ENCODE measurements at regions not wholly inside any gene's neighbourhood (a gene's known extent, or its start where the extent isn't known, plus 50 kb on each side); places are given as distances from the start of the nearest gene placed in this dataset.

DNA sequence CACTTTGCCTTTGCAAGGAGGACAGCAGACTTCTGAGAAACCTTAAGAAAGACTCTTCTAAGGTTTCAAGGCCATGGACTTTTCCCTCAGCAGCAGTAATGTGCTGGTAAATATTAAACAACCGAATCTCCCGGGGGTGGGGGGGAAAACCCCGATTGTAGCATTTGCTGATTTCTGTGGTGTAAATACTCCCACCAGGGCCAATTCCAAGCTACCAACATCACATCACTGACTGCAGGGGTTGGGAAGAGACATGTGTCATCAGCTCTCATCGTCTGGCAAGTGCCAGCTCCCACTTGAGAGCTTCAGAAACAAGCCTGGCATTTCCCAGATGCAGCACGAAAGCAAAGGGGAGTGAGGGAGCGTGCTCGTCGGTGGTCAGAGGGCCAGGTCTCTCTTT lies 101.2 kb downstream of the BCOR start:
- Histone ChIP-seq H2BK12ac (ENCODE audit: insufficient read length, low read depth, low read length) (no peak overlapping the region), H3K9me3 (ENCODE audit: control insufficient read depth, low read depth, low read length) (no peaks in the 10 kb centered on the region), H2AK5ac (ENCODE audit: insufficient read length, low read length) (no peak overlapping the region), H4K20me1 (ENCODE audit: control insufficient read depth, insufficient read depth, insufficient read length) (no peaks in the 10 kb centered on the region), H2AFZ (ENCODE audit: low read length) (no peak overlapping the region), H2BK120ac (ENCODE audit: low read depth, low read length, poor library complexity, severe bottlenecking) (no peak overlapping the region), H3T11ph (ENCODE audit: low read length) (no peak overlapping the region), H3K4ac (ENCODE audit: low read depth, low read length) (no peak overlapping the region), H2BK5ac (ENCODE audit: insufficient read length, low read length) (no peak overlapping the region), H3K14ac (ENCODE audit: insufficient read depth, low read length) (no peak overlapping the region), H3K79me1 (ENCODE audit: insufficient read depth, low read depth, low read length, poor library complexity, severe bottlenecking) (no peaks in the 10 kb centered on the region), H3K27me3 (ENCODE audit: insufficient read depth, low read length) (no peaks in the 10 kb centered on the region), H4K91ac (ENCODE audit: insufficient read length, low read depth, low read length) (no peak overlapping the region), H3K79me2 (ENCODE audit: insufficient read depth, low read length) (no peaks in the 10 kb centered on the region), H3K4me1 (ENCODE audit: insufficient read depth, low read length) (no peaks in the 10 kb centered on the region), H3K9ac (ENCODE audit: extremely low read depth, insufficient read length, low read length) (no peak overlapping the region), H3K4me2 (ENCODE audit: insufficient read depth, insufficient read length, low read length) (no peak overlapping the region), H3K23ac (ENCODE audit: insufficient read length, low read depth, low read length) (no peak overlapping the region), H3K27ac (ENCODE audit: insufficient read length, low read depth, low read length) (no peak overlapping the region), H2BK20ac (ENCODE audit: low read depth, low read length, poor library complexity, severe bottlenecking) (no peak overlapping the region), H2BK15ac (ENCODE audit: low read depth, low read length) (no peak overlapping the region), H4K8ac (replicated peaks; ENCODE audit: insufficient read length, low read depth, low read length) (no peak overlapping the region), H4K5ac (ENCODE audit: insufficient read length, low read depth, low read length) (no peak overlapping the region), H3K18ac (ENCODE audit: insufficient read length, low read depth, low read length) (no peak overlapping the region), H3K56ac (ENCODE audit: insufficient read length, low read depth, low read length) (no peak overlapping the region), H3K23me2 (ENCODE audit: insufficient read length, low read depth, low read length, poor library complexity, severe bottlenecking) (no peaks in the 10 kb centered on the region)
- no peak overlapping the region for H3K4me3 Mint-ChIP-seq
- H3K27me3 Mint-ChIP-seq (ENCODE audit: low read depth), result peaks cover 24% of the 10 kb centered on the region
- no peak for DNase-seq
- H3K4me1 Mint-ChIP-seq, result peaks cover 0 to 7% of the 10 kb centered on the region in 2 experiments; a peak in 2 of 4 replicates
- H3K36me3 Mint-ChIP-seq (ENCODE audit: insufficient read depth in 1 of 3, low read depth in 3 of 3), result peaks cover 5 to 8% (median 7%) of the 10 kb centered on the region in 3 experiments; a peak in 3 of 7 replicates
- WGBS (ENCODE audit: extremely low coverage, insufficient read length, low lambda C conversion rate), result no CpG with 5 or more reads among the region's 8 CpGs
- no peak for TF ChIP-seq CTCF (conservative IDR thresholded peaks at IDR 0.05)
- H3K27ac Mint-ChIP-seq, result no peak overlapping the region
- peaks cover 73% of the 10 kb centered on the region in 2 experiments for H3K9me3 Mint-ChIP-seq

Data from H9 (cell line).